Astrocyte of the cerebellum (primary cell): ENCODE measurements at regions not wholly inside any gene's neighbourhood (a gene's known extent, or its start where the extent isn't known, plus 50 kb on each side); places are given as distances from the start of the nearest gene placed in this dataset.

ENCODE experiments used
- DNase-seq: peaks from one replicate; pipeline ENCODE4 v3.0.0-alpha.2; 2011; ENCODE audit warnings: low read depth
- H3K4me3 ChIP-seq: 2 replicates; pipeline ENCODE4 v1.5.1; 2011; ENCODE audit warnings: mild to moderate bottlenecking, low read depth, low read length, moderate library complexity
- in situ Hi-C: cut with HindIII; loops from 2 replicates; pipeline ENCODE4 v1.10.0; 2017; ENCODE audit warnings: low sequenced_read_pairs
- TF ChIP-seq, protein P1 (sequence below): IDR thresholded peaks from 2 replicates; pipeline ENCODE4 v1.5.1; 2012; ENCODE audit warnings: low read length, low read depth, moderate library complexity, mild to moderate bottlenecking; ENCODE audit errors: missing control alignments

DNA sequence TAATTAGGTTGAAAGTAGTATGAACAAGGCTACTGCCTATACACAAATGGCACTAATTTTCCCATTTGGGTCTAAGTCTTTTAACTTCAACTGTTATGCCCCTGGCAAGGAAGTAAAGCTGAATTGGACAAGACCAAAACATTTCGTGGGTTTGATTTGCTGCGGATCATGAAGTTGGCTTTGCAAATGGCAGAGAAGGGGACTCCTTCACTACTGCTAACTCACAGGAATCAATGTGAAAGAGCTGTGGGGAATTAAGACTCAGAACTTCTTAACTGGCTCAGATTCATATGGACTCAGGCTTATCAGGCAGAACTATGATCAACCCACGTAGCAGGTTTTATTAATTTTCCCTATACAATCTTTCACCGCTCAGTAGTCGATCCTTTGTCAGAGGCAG is 73.8 kb upstream of the IFNE start:
- peak overlapping the region; percentile 84 for H3K4me3 ChIP-seq
- in situ Hi-C loops = loop anchor here (5.0 kb wide), 1 partner anchor 231 kb away; no protein-coding TSS in a partner anchor
- TF ChIP-seq, protein P1, sequence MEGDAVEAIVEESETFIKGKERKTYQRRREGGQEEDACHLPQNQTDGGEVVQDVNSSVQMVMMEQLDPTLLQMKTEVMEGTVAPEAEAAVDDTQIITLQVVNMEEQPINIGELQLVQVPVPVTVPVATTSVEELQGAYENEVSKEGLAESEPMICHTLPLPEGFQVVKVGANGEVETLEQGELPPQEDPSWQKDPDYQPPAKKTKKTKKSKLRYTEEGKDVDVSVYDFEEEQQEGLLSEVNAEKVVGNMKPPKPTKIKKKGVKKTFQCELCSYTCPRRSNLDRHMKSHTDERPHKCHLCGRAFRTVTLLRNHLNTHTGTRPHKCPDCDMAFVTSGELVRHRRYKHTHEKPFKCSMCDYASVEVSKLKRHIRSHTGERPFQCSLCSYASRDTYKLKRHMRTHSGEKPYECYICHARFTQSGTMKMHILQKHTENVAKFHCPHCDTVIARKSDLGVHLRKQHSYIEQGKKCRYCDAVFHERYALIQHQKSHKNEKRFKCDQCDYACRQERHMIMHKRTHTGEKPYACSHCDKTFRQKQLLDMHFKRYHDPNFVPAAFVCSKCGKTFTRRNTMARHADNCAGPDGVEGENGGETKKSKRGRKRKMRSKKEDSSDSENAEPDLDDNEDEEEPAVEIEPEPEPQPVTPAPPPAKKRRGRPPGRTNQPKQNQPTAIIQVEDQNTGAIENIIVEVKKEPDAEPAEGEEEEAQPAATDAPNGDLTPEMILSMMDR = no peak
- no peak for DNase-seq

DNA sequence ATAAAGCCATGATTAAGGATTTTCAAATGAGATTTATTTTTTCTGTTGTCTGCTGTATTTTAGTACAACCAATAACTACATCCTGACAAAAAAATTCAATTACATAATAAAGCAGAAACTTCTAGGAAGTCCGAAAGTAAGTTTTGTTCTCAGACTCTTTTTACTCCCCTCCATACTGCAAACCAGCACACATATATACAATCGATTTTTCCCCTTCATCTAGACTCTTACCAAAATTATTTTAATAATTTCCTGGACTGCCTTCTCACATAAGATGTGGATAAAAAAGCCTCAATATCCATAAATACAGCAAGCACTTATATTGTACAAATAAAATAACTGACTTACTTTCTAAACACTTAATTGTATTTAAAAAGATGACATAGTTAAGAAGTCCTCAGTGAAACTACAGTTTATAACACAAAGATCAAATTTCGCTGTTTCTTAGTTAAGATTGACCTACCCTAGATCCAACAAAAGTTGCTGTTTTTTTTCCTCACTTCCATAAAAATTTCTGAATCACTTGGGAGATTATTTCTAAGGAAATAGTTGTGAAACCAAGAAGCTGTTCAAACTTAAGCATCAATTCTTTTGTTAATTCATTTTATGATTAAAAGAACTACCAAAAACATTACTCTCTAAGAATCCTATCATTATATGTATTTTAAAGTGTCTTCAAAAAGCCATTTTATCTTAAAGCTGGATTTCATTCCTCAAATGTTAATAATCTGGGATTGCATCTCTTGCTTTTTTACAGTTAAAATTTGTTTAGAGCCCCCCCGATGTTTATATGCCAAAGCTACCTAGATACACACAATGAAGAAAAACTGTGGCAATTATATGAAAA is 74.7 kb upstream of the IFNE start:
- in situ Hi-C loops = loop anchor here (5.0 kb wide), 1 partner anchor 230 kb away; no protein-coding TSS in a partner anchor
- peak overlapping the region; percentile 84 for H3K4me3 ChIP-seq
- TF ChIP-seq, protein P1 = no peak
- DNase-seq = no peak

DNA sequence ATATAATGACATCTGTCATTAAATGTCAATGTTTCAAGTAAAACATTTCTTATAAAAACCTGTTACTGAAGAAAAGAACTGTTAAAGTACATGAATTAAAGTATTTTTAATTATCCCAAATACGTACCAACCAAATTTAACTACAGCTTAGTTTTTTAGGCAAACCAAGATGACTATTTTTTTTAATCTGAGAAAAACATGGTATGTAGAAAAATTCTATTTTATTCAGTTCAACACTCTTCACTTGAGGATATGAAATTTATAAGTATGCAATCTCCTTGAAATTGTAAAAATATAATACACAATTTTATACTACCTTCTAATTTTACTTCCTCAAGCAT is 75.3 kb upstream of the IFNE start:
- peak overlapping the region; percentile 84 for H3K4me3 ChIP-seq
- TF ChIP-seq, protein P1 = no peak
- DNase-seq = no peak
- in situ Hi-C loops = loop anchor here (5.0 kb wide), 1 partner anchor 230 kb away; no protein-coding TSS in a partner anchor

DNA sequence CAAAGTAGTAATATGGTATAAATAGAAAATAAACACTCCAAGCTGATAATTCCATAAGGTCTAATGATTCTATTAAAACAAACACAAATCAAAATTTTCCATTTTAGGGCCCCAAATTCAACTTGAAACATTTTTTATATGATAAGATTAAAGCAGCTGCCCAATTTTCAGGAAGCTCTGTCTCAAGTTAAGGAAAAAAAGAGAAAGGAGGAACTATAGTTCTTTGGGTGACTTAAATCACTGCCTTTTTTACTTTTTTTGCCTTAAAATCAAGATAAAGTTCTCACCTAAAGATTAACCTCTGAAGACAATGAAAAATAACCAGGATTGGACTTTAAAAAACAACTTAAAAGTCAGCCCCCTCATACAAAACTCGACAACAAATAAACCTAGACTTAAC is 76.0 kb upstream of the IFNE start:
- no peak for DNase-seq
- in situ Hi-C loops = loop anchor here (5.0 kb wide), 1 partner anchor 229 kb away; no protein-coding TSS in a partner anchor
- TF ChIP-seq, protein P1 = no peak
- H3K4me3 ChIP-seq = peak overlapping the region; percentile 84

DNA sequence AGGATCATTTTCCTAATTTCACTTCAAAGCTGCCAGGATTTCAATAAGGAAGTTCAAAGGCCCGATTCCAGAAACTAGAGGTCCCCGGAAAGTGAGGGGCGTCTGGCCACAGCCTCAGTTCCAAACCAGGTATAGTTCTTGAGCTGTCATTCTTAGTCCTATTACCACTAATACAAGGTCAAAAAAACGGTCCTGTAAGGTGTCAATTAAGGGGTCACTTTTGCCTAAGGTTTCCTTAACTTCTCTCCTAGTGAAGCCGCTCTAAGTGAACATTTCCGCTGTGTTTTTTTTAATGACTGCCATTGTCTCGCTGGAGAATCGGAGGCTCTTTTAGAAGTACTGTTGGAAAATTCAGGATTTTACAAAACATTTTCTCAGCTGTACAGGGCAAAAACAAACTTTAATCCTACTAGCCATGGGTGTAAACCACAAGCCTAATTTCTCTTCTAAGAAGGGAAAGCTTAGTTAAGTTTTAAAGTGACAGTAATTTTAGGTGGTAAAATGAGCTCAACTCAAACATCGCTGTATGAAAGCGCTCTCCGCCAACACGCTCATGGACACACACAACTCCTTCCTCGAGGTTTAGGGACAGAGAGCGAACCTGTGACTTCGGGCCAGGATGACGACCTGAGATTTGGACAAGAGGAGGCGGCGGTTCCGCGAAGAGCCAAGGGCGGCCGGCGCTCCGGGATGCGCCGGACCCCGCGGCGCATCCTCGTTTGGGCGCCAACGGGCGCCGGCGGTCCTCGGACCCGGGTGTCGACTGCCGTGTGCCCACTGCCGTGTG is 76.7 kb upstream of the IFNE start:
- peak overlapping the region; percentile 84 for H3K4me3 ChIP-seq
- in situ Hi-C loops = loop anchor here (5.0 kb wide), 1 partner anchor 228 kb away; no protein-coding TSS in a partner anchor
- TF ChIP-seq, protein P1 = no peak
- no peak for DNase-seq
